WTC11 (cell line): ENCODE measurements at regions not wholly inside any gene's neighbourhood (a gene's known extent, or its start where the extent isn't known, plus 50 kb on each side); places are given as distances from the start of the nearest gene placed in this dataset.

Experiments used
- ATAC-seq: fragments of 200-7000 bp; cut with Tn5 transposase; 2 replicates; pipeline ENCODE4 v1.10.0; 2021; ENCODE audit warnings: mild to moderate bottlenecking, moderate library complexity
- CTCF ChIA-PET: fragments of 300-600 bp; sonication (Branson Sonifier 250); formaldehyde crosslinking; loops from one replicate; lab custom pipeline; 2021; ENCODE audit warnings: antibody characterized with exemption; lab: Charles Lee
- POLR2A ChIA-PET: fragments of 350-600 bp; sonication (Branson Sonifier 250); formaldehyde crosslinking; loops from one replicate; lab custom pipeline; 2021; ENCODE audit warnings: antibody characterized with exemption; lab: Charles Lee
- DNase-seq: peaks from one replicate; pipeline ENCODE4 v3.0.0; 2021; ENCODE audit warnings: low spot score
- H3K27ac Mint-ChIP-seq: 2 replicates; pipeline ENCODE4 v1.8.0; 2021; ENCODE audit warnings: mixed read lengths
- H3K27me3 Mint-ChIP-seq: 2 replicates; pipeline ENCODE4 v1.8.0; 2021; ENCODE audit warnings: low read depth, mild to moderate bottlenecking, moderate library complexity, mixed read lengths
- H3K36me3 Mint-ChIP-seq: 2 replicates; pipeline ENCODE4 v1.8.0; 2021; ENCODE audit warnings: mixed read lengths
- H3K4me1 Mint-ChIP-seq: 2 replicates; pipeline ENCODE4 v1.8.0; 2022; ENCODE audit warnings: mixed read lengths
- H3K4me3 Mint-ChIP-seq: 2 replicates; pipeline ENCODE4 v1.8.0; 2021; ENCODE audit warnings: mild to moderate bottlenecking, moderate library complexity, mixed read lengths
- H3K9me3 Mint-ChIP-seq: 2 replicates; pipeline ENCODE4 v1.8.0; 2021; ENCODE audit warnings: mixed read lengths
- ARID4B ChIP-seq: sonication (generic); formaldehyde crosslinking; IDR thresholded peaks from 2 replicates; pipeline ENCODE4 v1.8.0; 2023; ENCODE audit warnings: missing genetic modification reagents, mild to moderate bottlenecking, borderline replicate concordance
- E2F1 ChIP-seq: sonication (generic); formaldehyde crosslinking; IDR thresholded peaks from 2 replicates; pipeline ENCODE4 v1.8.0; 2022; ENCODE audit warnings: mild to moderate bottlenecking, missing genetic modification reagents
- FOXJ3 ChIP-seq: sonication (generic); formaldehyde crosslinking; IDR thresholded peaks from 2 replicates; pipeline ENCODE4 v1.9.0; 2021; ENCODE audit warnings: missing genetic modification reagents, mild to moderate bottlenecking, borderline replicate concordance
- FOXK1 ChIP-seq: sonication (generic); formaldehyde crosslinking; IDR thresholded peaks from 2 replicates; pipeline ENCODE4 v1.8.0; 2022; ENCODE audit warnings: mild to moderate bottlenecking, moderate library complexity, missing genetic modification reagents
- FOXP4 ChIP-seq: sonication (generic); formaldehyde crosslinking; IDR thresholded peaks from 2 replicates; pipeline ENCODE4 v1.8.0; 2022; ENCODE audit warnings: mild to moderate bottlenecking, missing genetic modification reagents
- JAZF1 ChIP-seq: fragments of 250-450 bp; sonication (Bioruptor Pico); IDR thresholded peaks from 2 replicates; pipeline ENCODE4 v1.9.0; 2021; ENCODE audit warnings: moderate library complexity, mild to moderate bottlenecking, inconsistent platforms
- MLX ChIP-seq: sonication (generic); formaldehyde crosslinking; IDR thresholded peaks from 2 replicates; pipeline ENCODE4 v1.8.1; 2023; ENCODE audit warnings: mild to moderate bottlenecking, missing genetic modification reagents, moderate library complexity
- NFYB ChIP-seq: sonication (generic); formaldehyde crosslinking; conservative IDR thresholded peaks from 2 replicates; pipeline ENCODE4 v1.8.0; 2022; ENCODE audit warnings: low read depth, missing genetic modification reagents
- NR1H2 ChIP-seq: sonication (generic); formaldehyde crosslinking; IDR thresholded peaks from 2 replicates; pipeline ENCODE4 v1.9.0; 2021; ENCODE audit warnings: mild to moderate bottlenecking, moderate library complexity, missing genetic modification reagents
- NR2C2 ChIP-seq: sonication (generic); formaldehyde crosslinking; IDR thresholded peaks from 2 replicates; pipeline ENCODE4 v1.8.0; 2022; ENCODE audit warnings: mild to moderate bottlenecking, missing genetic modification reagents
- STAT6 ChIP-seq: sonication (generic); formaldehyde crosslinking; conservative IDR thresholded peaks from 2 replicates; pipeline ENCODE4 v1.8.1; 2023; ENCODE audit warnings: mild to moderate bottlenecking, low read depth, missing genetic modification reagents, moderate library complexity
- ZNF263 ChIP-seq: sonication (generic); formaldehyde crosslinking; IDR thresholded peaks from 2 replicates; pipeline ENCODE4 v1.8.1; 2022; ENCODE audit warnings: low read depth, mild to moderate bottlenecking, moderate library complexity, missing genetic modification reagents
- TF ChIP-seq, protein P1 (sequence below): fragments of 250-450 bp; sonication (Bioruptor Pico); IDR thresholded peaks from 2 replicates; pipeline ENCODE4 v2.1.2; 2022; ENCODE audit warnings: mild to moderate bottlenecking, moderate library complexity
- TF ChIP-seq, protein P2 (sequence below): sonication (generic); formaldehyde crosslinking; IDR thresholded peaks from 2 replicates; pipeline ENCODE4 v1.8.1; 2023; ENCODE audit warnings: mild to moderate bottlenecking, missing genetic modification reagents, borderline replicate concordance
- TF ChIP-seq, protein P3 (sequence below): sonication (generic); formaldehyde crosslinking; IDR thresholded peaks from 2 replicates; pipeline ENCODE4 v1.8.1; 2022; ENCODE audit warnings: low read depth, mild to moderate bottlenecking, moderate library complexity, missing genetic modification reagents, borderline replicate concordance
- TF ChIP-seq, protein P4 (sequence below): sonication (generic); formaldehyde crosslinking; IDR thresholded peaks from 2 replicates; pipeline ENCODE4 v1.8.1; 2022; ENCODE audit warnings: mild to moderate bottlenecking, moderate library complexity, missing genetic modification reagents

DNA sequence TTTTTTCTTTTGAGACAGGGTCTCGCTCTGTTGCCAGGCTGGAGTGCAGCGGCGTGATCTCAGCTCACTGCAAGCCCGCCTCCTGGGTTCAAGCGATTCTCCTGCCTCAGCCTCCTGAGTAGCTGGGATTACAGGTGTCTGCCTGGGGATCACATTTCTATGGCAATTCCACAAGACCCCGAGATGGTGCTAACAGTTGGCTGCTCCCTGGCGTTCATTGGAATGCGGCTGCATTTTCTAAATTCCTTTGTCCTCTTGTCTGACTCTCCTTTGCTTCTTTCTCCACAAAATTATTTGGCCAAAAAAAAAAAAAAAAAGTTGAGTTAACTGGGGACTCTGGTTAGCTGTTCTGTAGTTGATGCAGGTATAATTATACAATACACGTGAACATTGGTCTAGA, 176.4 kb downstream of the ETS2 start:
- CTCF ChIA-PET = interaction anchor here (1.3 kb wide), 1 partner anchor 40 kb away, joined by 4 read pairs; no protein-coding TSS in a partner anchor
- Mint-ChIP-seq H3K36me3 (peaks cover 4% of the 10 kb centered on the region; the same call in 1 of the 2 replicates), H3K27me3 (no peaks in the 10 kb centered on the region; the same call in 1 of the 2 replicates)
- TF ChIP-seq, protein P1, sequence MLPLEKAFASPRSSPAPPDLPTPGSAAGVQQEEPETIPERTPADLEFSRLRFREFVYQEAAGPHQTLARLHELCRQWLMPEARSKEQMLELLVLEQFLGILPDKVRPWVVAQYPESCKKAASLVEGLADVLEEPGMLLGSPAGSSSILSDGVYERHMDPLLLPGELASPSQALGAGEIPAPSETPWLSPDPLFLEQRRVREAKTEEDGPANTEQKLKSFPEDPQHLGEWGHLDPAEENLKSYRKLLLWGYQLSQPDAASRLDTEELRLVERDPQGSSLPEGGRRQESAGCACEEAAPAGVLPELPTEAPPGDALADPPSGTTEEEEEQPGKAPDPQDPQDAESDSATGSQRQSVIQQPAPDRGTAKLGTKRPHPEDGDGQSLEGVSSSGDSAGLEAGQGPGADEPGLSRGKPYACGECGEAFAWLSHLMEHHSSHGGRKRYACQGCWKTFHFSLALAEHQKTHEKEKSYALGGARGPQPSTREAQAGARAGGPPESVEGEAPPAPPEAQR = no peak
- TF ChIP-seq NFYB (CRISPR knock-in tag) (no peak), ARID4B (CRISPR knock-in tag) (no peak), JAZF1 (CRISPR knock-in tag) (no peak), STAT6 (CRISPR knock-in tag) (no peak), FOXJ3 (CRISPR knock-in tag) (no peak), FOXP4 (CRISPR knock-in tag) (no peak), MLX (CRISPR knock-in tag) (no peak), NR1H2 (CRISPR knock-in tag) (no peak), NR2C2 (CRISPR knock-in tag) (no peak), ZNF263 (no peak), E2F1 (CRISPR knock-in tag) (no peak), FOXK1 (CRISPR knock-in tag) (no peak)
- TF ChIP-seq, protein P2, sequence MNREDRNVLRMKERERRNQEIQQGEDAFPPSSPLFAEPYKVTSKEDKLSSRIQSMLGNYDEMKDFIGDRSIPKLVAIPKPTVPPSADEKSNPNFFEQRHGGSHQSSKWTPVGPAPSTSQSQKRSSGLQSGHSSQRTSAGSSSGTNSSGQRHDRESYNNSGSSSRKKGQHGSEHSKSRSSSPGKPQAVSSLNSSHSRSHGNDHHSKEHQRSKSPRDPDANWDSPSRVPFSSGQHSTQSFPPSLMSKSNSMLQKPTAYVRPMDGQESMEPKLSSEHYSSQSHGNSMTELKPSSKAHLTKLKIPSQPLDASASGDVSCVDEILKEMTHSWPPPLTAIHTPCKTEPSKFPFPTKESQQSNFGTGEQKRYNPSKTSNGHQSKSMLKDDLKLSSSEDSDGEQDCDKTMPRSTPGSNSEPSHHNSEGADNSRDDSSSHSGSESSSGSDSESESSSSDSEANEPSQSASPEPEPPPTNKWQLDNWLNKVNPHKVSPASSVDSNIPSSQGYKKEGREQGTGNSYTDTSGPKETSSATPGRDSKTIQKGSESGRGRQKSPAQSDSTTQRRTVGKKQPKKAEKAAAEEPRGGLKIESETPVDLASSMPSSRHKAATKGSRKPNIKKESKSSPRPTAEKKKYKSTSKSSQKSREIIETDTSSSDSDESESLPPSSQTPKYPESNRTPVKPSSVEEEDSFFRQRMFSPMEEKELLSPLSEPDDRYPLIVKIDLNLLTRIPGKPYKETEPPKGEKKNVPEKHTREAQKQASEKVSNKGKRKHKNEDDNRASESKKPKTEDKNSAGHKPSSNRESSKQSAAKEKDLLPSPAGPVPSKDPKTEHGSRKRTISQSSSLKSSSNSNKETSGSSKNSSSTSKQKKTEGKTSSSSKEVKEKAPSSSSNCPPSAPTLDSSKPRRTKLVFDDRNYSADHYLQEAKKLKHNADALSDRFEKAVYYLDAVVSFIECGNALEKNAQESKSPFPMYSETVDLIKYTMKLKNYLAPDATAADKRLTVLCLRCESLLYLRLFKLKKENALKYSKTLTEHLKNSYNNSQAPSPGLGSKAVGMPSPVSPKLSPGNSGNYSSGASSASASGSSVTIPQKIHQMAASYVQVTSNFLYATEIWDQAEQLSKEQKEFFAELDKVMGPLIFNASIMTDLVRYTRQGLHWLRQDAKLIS (CRISPR knock-in tag) = no peak
- TF ChIP-seq, protein P3, sequence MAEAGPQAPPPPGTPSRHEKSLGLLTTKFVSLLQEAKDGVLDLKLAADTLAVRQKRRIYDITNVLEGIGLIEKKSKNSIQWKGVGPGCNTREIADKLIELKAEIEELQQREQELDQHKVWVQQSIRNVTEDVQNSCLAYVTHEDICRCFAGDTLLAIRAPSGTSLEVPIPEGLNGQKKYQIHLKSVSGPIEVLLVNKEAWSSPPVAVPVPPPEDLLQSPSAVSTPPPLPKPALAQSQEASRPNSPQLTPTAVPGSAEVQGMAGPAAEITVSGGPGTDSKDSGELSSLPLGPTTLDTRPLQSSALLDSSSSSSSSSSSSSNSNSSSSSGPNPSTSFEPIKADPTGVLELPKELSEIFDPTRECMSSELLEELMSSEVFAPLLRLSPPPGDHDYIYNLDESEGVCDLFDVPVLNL (CRISPR knock-in tag) = no peak
- TF ChIP-seq, protein P4, sequence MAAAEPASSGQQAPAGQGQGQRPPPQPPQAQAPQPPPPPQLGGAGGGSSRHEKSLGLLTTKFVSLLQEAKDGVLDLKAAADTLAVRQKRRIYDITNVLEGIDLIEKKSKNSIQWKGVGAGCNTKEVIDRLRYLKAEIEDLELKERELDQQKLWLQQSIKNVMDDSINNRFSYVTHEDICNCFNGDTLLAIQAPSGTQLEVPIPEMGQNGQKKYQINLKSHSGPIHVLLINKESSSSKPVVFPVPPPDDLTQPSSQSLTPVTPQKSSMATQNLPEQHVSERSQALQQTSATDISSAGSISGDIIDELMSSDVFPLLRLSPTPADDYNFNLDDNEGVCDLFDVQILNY (CRISPR knock-in tag) = no peak
- TF ChIP-seq, all 79 proteins: peak for 0
- H3K4me1 Mint-ChIP-seq = peaks cover 51% of the 10 kb centered on the region
- no peak overlapping the region for H3K4me3 Mint-ChIP-seq
- ATAC-seq = peak; percentile 72
- peaks cover 5% of the 10 kb centered on the region for H3K9me3 Mint-ChIP-seq
- H3K27ac Mint-ChIP-seq = peak overlapping the region; percentile 95
- DNase-seq = peak; percentile 66
- POLR2A ChIA-PET = interaction anchor here (0.7 kb wide), 1 partner anchor 172 kb away, joined by 6 read pairs; no protein-coding TSS in a partner anchor
